SU-DHL-6 (cell line): ENCODE measurements at regions not wholly inside any gene's neighbourhood (a gene's known extent, or its start where the extent isn't known, plus 50 kb on each side); places are given as distances from the start of the nearest gene placed in this dataset.
"Not testable (repeated sequence)": the region's sequence is repeated elsewhere in the genome, so short reads cannot be mapped to it uniquely, and the experiment has no call there.

Source experiments
- H2AFZ ChIP-seq: fragments of 200-600 bp; sonication (generic); 2 replicates; pipeline ENCODE4 v1.6.1; 2014; ENCODE audit warnings: low read depth, mild to moderate bottlenecking, moderate library complexity, mixed read lengths, antibody characterized with exemption, low read length; ENCODE audit not compliant: severe bottlenecking
- H3F3A ChIP-seq: fragments of 200-600 bp; shearing (Covaris generic); 2 replicates; pipeline ENCODE4 v1.6.0; 2016; ENCODE audit warnings: antibody characterized with exemption, mild to moderate bottlenecking; ENCODE audit not compliant: insufficient read depth
- H3K27ac ChIP-seq: fragments of 200-600 bp; sonication (generic); 2 replicates; pipeline ENCODE4 v1.5.1; 2016; ENCODE audit warnings: low read depth, mild to moderate bottlenecking, low read length, moderate library complexity, mixed read lengths
- H3K27me3 ChIP-seq: fragments of 200-600 bp; sonication (generic), shearing (Covaris generic); 2 replicates; pipeline ENCODE4 v1.6.0; 2014; ENCODE audit warnings: mild to moderate bottlenecking, low read length
- H3K36me3 ChIP-seq: fragments of 200-600 bp; sonication (generic); 2 replicates; pipeline ENCODE4 v1.6.1; 2014; ENCODE audit warnings: mild to moderate bottlenecking, low read length, mixed read lengths
- H3K4me2 ChIP-seq: fragments of 300-600, 200-600 bp; shearing (Covaris generic), sonication (generic); 2 replicates; pipeline ENCODE4 v1.6.0; 2014; ENCODE audit warnings: low read length, low read depth, mild to moderate bottlenecking; ENCODE audit not compliant: poor library complexity, severe bottlenecking
- H3K4me3 ChIP-seq: fragments of 200-600 bp; sonication (generic); 2 replicates; pipeline ENCODE4 v1.5.1; 2014; ENCODE audit warnings: antibody characterized with exemption, low read length, mild to moderate bottlenecking, mixed read lengths; ENCODE audit not compliant: insufficient read depth, poor library complexity, severe bottlenecking
- H3K79me2 ChIP-seq: fragments of 200-600 bp; sonication (generic); 2 replicates; pipeline ENCODE4 v1.6.1; 2014; ENCODE audit warnings: mild to moderate bottlenecking, low read length, moderate library complexity; ENCODE audit not compliant: insufficient read depth
- H3K9ac ChIP-seq: fragments of 200-600 bp; sonication (generic); 2 replicates; pipeline ENCODE4 v1.7.0; 2014; ENCODE audit warnings: mild to moderate bottlenecking, low read length
- H3K9me2 ChIP-seq: fragments of 200-600 bp; sonication (generic); replicated peaks from 2 replicates; pipeline ENCODE4 v1.6.1; 2014; ENCODE audit warnings: low read length; ENCODE audit not compliant: insufficient read depth
- H3K9me3 ChIP-seq: fragments of 200-600 bp; sonication (generic); 2 replicates; pipeline ENCODE4 v1.6.1; 2014; ENCODE audit warnings: low read length, mixed read lengths; ENCODE audit not compliant: insufficient read depth
- H4K20me1 ChIP-seq: fragments of 200-600 bp; sonication (generic); 2 replicates; pipeline ENCODE4 v1.6.1; 2014; ENCODE audit warnings: low read depth, mild to moderate bottlenecking, antibody characterized with exemption, low read length, moderate library complexity, mixed read lengths
- EZH2phosphoT487 ChIP-seq: fragments of 200-600 bp; sonication (generic), shearing (Covaris generic); conservative IDR thresholded peaks from 2 replicates; pipeline ENCODE4 v1.6.1; 2018; ENCODE audit warnings: mild to moderate bottlenecking, antibody characterized with exemption, low read length, moderate library complexity, mixed read lengths
- TF ChIP-seq, protein P1 (sequence below): fragments of 200-600 bp; sonication (generic); IDR thresholded peaks from one replicate; pipeline ENCODE4 v1.5.1; 2017; ENCODE audit warnings: antibody characterized with exemption, mild to moderate bottlenecking, low read length, moderate library complexity; ENCODE audit not compliant: insufficient read depth, poor library complexity, severe bottlenecking

DNA sequence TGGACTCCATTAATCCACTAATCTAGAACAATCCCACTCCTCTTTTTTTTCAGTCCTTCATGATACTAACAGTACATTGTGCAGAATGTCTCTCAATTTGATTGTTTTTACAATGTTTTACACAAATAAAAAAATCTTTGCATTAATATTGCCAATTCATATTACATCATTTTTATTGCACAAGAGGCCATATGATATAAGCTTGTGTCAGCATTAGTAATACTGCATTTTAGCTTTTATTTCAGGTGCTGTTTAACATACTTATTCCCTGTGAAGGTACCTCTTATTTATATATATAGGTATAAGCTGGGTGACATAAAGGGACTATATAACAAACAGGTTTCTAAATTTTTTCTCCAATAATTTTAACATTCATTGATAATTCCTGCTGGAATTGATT lies 737.4 kb downstream of the DNAH5 start:
- Histone ChIP-seq H3K9ac (no peak overlapping the region), H3K4me3 (no peak overlapping the region), H2AFZ (no peak overlapping the region), H3K9me3 (no peaks in the 10 kb centered on the region), H3K27ac (no peak overlapping the region), H3K36me3 (no peaks in the 10 kb centered on the region), H3K27me3 (no peaks in the 10 kb centered on the region), H4K20me1 (no peaks in the 10 kb centered on the region), H3K9me2 (no peaks in the 10 kb centered on the region), H3K4me2 (no peak overlapping the region), H3F3A (no peaks in the 10 kb centered on the region), H3K79me2 (no peaks in the 10 kb centered on the region)
- TF ChIP-seq, protein P1, sequence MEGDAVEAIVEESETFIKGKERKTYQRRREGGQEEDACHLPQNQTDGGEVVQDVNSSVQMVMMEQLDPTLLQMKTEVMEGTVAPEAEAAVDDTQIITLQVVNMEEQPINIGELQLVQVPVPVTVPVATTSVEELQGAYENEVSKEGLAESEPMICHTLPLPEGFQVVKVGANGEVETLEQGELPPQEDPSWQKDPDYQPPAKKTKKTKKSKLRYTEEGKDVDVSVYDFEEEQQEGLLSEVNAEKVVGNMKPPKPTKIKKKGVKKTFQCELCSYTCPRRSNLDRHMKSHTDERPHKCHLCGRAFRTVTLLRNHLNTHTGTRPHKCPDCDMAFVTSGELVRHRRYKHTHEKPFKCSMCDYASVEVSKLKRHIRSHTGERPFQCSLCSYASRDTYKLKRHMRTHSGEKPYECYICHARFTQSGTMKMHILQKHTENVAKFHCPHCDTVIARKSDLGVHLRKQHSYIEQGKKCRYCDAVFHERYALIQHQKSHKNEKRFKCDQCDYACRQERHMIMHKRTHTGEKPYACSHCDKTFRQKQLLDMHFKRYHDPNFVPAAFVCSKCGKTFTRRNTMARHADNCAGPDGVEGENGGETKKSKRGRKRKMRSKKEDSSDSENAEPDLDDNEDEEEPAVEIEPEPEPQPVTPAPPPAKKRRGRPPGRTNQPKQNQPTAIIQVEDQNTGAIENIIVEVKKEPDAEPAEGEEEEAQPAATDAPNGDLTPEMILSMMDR, result no peak
- TF ChIP-seq EZH2phosphoT487, result no peak

DNA sequence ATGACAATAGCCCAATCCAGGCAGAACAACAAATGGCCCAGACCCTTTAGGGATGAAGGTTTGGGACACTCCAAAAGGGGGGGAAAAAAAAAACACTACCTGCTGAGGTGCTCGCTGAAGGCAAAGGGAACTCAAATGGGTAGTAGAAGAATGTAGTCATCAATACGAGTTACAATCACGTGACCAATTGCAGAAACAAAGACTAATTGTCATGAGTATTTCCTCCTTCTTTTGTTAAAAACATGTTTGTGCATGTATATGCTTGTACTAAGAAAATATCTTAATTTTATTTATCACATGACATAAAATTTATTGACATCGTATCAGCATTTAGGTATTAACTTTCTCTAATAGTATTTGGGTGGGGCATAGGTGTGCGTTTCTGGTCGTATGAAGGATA lies 743.5 kb downstream of the DNAH5 start:
- no peak overlapping the region for H3K27ac ChIP-seq
- no peak overlapping the region for H3K4me2 ChIP-seq
- H3K9me2 ChIP-seq, result no peaks in the 10 kb centered on the region
- H4K20me1 ChIP-seq, result no peaks in the 10 kb centered on the region
- H3K27me3 ChIP-seq, result no peaks in the 10 kb centered on the region
- H3K4me3 ChIP-seq, result no peak overlapping the region
- no peaks in the 10 kb centered on the region for H3K36me3 ChIP-seq
- H3K79me2 ChIP-seq, result no peaks in the 10 kb centered on the region
- H3F3A ChIP-seq, result no peaks in the 10 kb centered on the region
- no peak for TF ChIP-seq EZH2phosphoT487
- TF ChIP-seq, protein P1, result no peak
- H3K9ac ChIP-seq, result no peak overlapping the region
- no peaks in the 10 kb centered on the region for H3K9me3 ChIP-seq
- H2AFZ ChIP-seq, result no peak overlapping the region

DNA sequence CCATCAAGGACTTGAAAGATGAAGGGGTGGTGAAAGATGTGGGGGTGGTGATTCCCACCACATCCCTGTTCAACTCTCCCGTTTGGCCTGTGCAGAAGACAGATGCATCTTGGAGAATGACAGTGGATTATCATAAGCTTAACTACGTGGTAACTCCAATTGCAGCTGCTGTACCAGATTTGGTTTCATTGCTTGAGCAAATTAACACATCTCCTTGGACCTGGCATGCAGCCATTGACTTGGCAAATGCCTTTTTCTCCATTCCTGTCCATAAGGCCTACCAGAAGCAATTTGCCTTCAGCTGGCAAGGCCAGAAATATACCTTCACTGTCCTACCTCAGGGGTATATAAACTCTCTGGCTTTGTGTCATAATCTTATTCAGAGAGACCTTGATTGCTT lies 746.3 kb downstream of the DNAH5 start:
- not testable (repeated sequence) for H3K79me2 ChIP-seq, H3K9me3 ChIP-seq, H3K4me2 ChIP-seq, H3K9ac ChIP-seq, H3K27me3 ChIP-seq, H3F3A ChIP-seq, H3K36me3 ChIP-seq, H3K4me3 ChIP-seq, H4K20me1 ChIP-seq, H2AFZ ChIP-seq, H3K27ac ChIP-seq, H3K9me2 ChIP-seq

DNA sequence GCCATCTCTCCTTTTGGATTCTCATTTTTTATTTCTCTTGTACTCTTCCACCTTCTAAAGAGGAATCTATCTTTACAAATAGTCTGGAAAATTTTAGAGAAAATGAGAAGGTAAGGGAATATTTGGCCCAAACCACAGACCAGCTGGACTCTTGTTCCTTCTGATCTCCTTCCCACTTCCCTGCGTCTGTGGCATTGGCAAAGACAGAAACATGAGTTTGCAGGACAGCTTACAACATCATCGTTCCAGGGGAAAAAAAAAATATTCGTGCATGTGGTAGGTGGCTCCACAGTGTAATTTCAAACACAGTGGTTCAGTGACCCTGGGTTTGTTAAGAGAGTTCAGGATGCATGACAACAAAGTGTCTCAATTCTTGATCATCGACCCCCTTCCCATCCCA lies 755.0 kb downstream of the DNAH5 start:
- no peak overlapping the region for H2AFZ ChIP-seq
- no peak for TF ChIP-seq EZH2phosphoT487
- TF ChIP-seq, protein P1, result no peak
- H3K79me2 ChIP-seq, result no peaks in the 10 kb centered on the region
- no peak overlapping the region for H3K4me3 ChIP-seq
- H3F3A ChIP-seq, result no peaks in the 10 kb centered on the region
- H3K27ac ChIP-seq, result no peak overlapping the region
- H3K9ac ChIP-seq, result no peak overlapping the region
- no peaks in the 10 kb centered on the region for H3K9me3 ChIP-seq
- no peak overlapping the region for H3K4me2 ChIP-seq
- H3K9me2 ChIP-seq, result no peaks in the 10 kb centered on the region
- H3K27me3 ChIP-seq, result no peaks in the 10 kb centered on the region
- H3K36me3 ChIP-seq, result no peaks in the 10 kb centered on the region
- H4K20me1 ChIP-seq, result no peaks in the 10 kb centered on the region
